Glutamatergic neuron (in vitro differentiated cells): ENCODE measurements at regions not wholly inside any gene's neighbourhood (a gene's known extent, or its start where the extent isn't known, plus 50 kb on each side); places are given as distances from the start of the nearest gene placed in this dataset.
A peak's percentile ranks its signal among the peaks of the same experiment; 100 is the strongest.
"Not testable (repeated sequence)": the region's sequence is repeated elsewhere in the genome, so short reads cannot be mapped to it uniquely, and the experiment has no call there.

ENCODE experiments used
- DNase-seq: peaks from one replicate; pipeline ENCODE4 v3.0.0; 2022
- H3K27ac Mint-ChIP-seq: one replicate; pipeline ENCODE4 v1.8.0; 2020; ENCODE audit warnings: mild to moderate bottlenecking, mixed read lengths, inconsistent platforms; ENCODE audit not compliant: unreplicated experiment
- H3K27me3 Mint-ChIP-seq: one replicate; pipeline ENCODE4 v1.8.0; 2020; ENCODE audit warnings: mild to moderate bottlenecking, moderate library complexity, mixed read lengths, inconsistent platforms; ENCODE audit not compliant: unreplicated experiment
- H3K36me3 Mint-ChIP-seq: one replicate; pipeline ENCODE4 v1.8.0; 2020; ENCODE audit warnings: mild to moderate bottlenecking, mixed read lengths, inconsistent platforms; ENCODE audit not compliant: unreplicated experiment
- H3K4me1 Mint-ChIP-seq: one replicate; pipeline ENCODE4 v1.8.0; 2020; ENCODE audit warnings: mild to moderate bottlenecking, low read depth, mixed read lengths, inconsistent platforms; ENCODE audit not compliant: unreplicated experiment
- H3K4me3 Mint-ChIP-seq: one replicate; pipeline ENCODE4 v1.8.0; 2020; ENCODE audit warnings: mild to moderate bottlenecking, mixed read lengths, inconsistent platforms; ENCODE audit not compliant: unreplicated experiment
- H3K9me3 Mint-ChIP-seq: one replicate; pipeline ENCODE4 v1.8.0; 2020; ENCODE audit warnings: mild to moderate bottlenecking, moderate library complexity, mixed read lengths, inconsistent platforms; ENCODE audit not compliant: unreplicated experiment
- CTCF ChIP-seq: fragments of 200-600 bp; sonication (generic); IDR thresholded peaks from one replicate; pipeline ENCODE4 v1.5.0; 2021; ENCODE audit not compliant: partially characterized antibody, unreplicated experiment

GRCh38 chr5:88085462-88085861 is 183.2 kb downstream of the TMEM161B start:
- Mint-ChIP-seq H3K27me3 (peaks cover 3% of the 10 kb centered on the region), H3K4me3 (no peak overlapping the region), H3K36me3 (no peaks in the 10 kb centered on the region), H3K4me1 (peaks cover 18% of the 10 kb centered on the region), H3K9me3 (peaks cover 12% of the 10 kb centered on the region), H3K27ac (no peak overlapping the region)
- TF ChIP-seq CTCF = no peak
- DNase-seq = no peak

GRCh38 chr5:88081877-88082276 is 186.8 kb downstream of the TMEM161B start:
- no peak for TF ChIP-seq CTCF
- Mint-ChIP-seq H3K27ac (no peak overlapping the region), H3K4me1 (no peaks in the 10 kb centered on the region), H3K4me3 (no peak overlapping the region), H3K9me3 (no peaks in the 10 kb centered on the region), H3K36me3 (peaks cover 4% of the 10 kb centered on the region), H3K27me3 (no peaks in the 10 kb centered on the region)
- no peak for DNase-seq

GRCh38 chr5:88063813-88064212 is 204.8 kb downstream of the TMEM161B start:
- H3K27ac Mint-ChIP-seq = no peak overlapping the region
- H3K36me3 Mint-ChIP-seq = no peaks in the 10 kb centered on the region
- DNase-seq = no peak
- H3K27me3 Mint-ChIP-seq = peaks cover 2% of the 10 kb centered on the region
- TF ChIP-seq CTCF = no peak
- H3K9me3 Mint-ChIP-seq = peaks cover 2% of the 10 kb centered on the region
- H3K4me1 Mint-ChIP-seq = no peaks in the 10 kb centered on the region
- H3K4me3 Mint-ChIP-seq = no peak overlapping the region

GRCh38 chr5:88060194-88060593 is 208.5 kb downstream of the TMEM161B start:
- no peak for TF ChIP-seq CTCF
- peaks cover 2% of the 10 kb centered on the region for H3K9me3 Mint-ChIP-seq
- no peak overlapping the region for H3K27ac Mint-ChIP-seq
- H3K27me3 Mint-ChIP-seq = peaks cover 2% of the 10 kb centered on the region
- no peaks in the 10 kb centered on the region for H3K4me1 Mint-ChIP-seq
- H3K36me3 Mint-ChIP-seq = no peaks in the 10 kb centered on the region
- no peak overlapping the region for H3K4me3 Mint-ChIP-seq
- no peak for DNase-seq

GRCh38 chr5:88058625-88059024 is 210.0 kb downstream of the TMEM161B start:
- peaks cover 2% of the 10 kb centered on the region for H3K9me3 Mint-ChIP-seq
- DNase-seq = no peak
- H3K36me3 Mint-ChIP-seq = no peaks in the 10 kb centered on the region
- H3K27ac Mint-ChIP-seq = no peak overlapping the region
- peaks cover 4% of the 10 kb centered on the region for H3K27me3 Mint-ChIP-seq
- no peaks in the 10 kb centered on the region for H3K4me1 Mint-ChIP-seq
- H3K4me3 Mint-ChIP-seq = no peak overlapping the region
- TF ChIP-seq CTCF = no peak

- DNase-seq, H3K36me3 Mint-ChIP-seq: not testable (repeated sequence)
Measured at GRCh38 chr5:88052468-88052867, 216.2 kb downstream of the TMEM161B start.

More at GRCh38 chr5:88052468-88052867, 216.2 kb downstream of the TMEM161B start:
- H3K9me3 Mint-ChIP-seq, H3K4me1 Mint-ChIP-seq, H3K27me3 Mint-ChIP-seq: not testable (repeated sequence)
- Mint-ChIP-seq H3K4me3 (peak overlapping the region; percentile 69), H3K27ac (peak overlapping the region; percentile 67)
